DND-41 (cell line): ENCODE measurements at regions not wholly inside any gene's neighbourhood (a gene's known extent, or its start where the extent isn't known, plus 50 kb on each side); places are given as distances from the start of the nearest gene placed in this dataset.

Experiments
- EZH2 ChIP-seq: IDR thresholded peaks from 3 replicates; pipeline ENCODE4 v1.6.1; 2012; ENCODE audit warnings: borderline replicate concordance, low read depth, mild to moderate bottlenecking, moderate library complexity, low read length, inconsistent platforms; ENCODE audit not compliant: severe bottlenecking
- TF ChIP-seq, protein P1 (sequence below): IDR thresholded peaks from 2 replicates; pipeline ENCODE4 v1.5.1; 2012; ENCODE audit warnings: borderline replicate concordance, low read length, moderate library complexity, mild to moderate bottlenecking; ENCODE audit not compliant: poor library complexity, severe bottlenecking; ENCODE audit errors: extremely low read depth

- TF ChIP-seq, protein P1, sequence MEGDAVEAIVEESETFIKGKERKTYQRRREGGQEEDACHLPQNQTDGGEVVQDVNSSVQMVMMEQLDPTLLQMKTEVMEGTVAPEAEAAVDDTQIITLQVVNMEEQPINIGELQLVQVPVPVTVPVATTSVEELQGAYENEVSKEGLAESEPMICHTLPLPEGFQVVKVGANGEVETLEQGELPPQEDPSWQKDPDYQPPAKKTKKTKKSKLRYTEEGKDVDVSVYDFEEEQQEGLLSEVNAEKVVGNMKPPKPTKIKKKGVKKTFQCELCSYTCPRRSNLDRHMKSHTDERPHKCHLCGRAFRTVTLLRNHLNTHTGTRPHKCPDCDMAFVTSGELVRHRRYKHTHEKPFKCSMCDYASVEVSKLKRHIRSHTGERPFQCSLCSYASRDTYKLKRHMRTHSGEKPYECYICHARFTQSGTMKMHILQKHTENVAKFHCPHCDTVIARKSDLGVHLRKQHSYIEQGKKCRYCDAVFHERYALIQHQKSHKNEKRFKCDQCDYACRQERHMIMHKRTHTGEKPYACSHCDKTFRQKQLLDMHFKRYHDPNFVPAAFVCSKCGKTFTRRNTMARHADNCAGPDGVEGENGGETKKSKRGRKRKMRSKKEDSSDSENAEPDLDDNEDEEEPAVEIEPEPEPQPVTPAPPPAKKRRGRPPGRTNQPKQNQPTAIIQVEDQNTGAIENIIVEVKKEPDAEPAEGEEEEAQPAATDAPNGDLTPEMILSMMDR: no peak
- no peak for TF ChIP-seq EZH2
Measured at GRCh38 chr1:30613188-30613587, 110.2 kb downstream of the MATN1 start.
